GM21367 (cell line): ENCODE measurements at regions not wholly inside any gene's neighbourhood (a gene's known extent, or its start where the extent isn't known, plus 50 kb on each side); places are given as distances from the start of the nearest gene placed in this dataset.
A peak's percentile ranks its signal among the peaks of the same experiment; 100 is the strongest.

ENCODE experiments used
- ATAC-seq: cut with Tn5 transposase; IDR thresholded peaks from one replicate; pipeline ENCODE4 v1.9.1; 2021; ENCODE audit not compliant: unreplicated experiment

- no peak for ATAC-seq
These were observed 115.0 kb upstream of the INPP4B start for GRCh38 chr4:142960867-142961644.

- no peak for ATAC-seq
These were observed 115.8 kb upstream of the INPP4B start for GRCh38 chr4:142961866-142962265.

DNA sequence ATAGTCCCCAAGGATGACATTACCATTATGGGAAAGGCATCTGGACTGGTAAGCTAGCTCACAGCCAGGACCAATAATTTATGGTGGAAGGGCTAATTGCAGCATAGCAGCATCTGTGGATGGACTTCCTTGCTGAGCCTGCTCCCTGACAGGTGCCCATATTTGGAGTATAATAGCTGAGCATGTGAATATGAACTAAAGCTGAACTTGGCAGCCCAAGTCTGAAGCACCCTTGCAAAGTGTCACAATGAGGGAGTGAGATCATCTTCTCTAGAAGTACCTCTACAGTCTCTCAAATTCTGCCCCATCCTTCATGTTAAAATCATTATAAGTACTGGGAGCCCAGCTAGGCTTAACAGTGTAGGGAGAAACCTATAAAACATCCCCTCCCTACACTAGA, 128.2 kb upstream of the INPP4B start:
- no peak for ATAC-seq

DNA sequence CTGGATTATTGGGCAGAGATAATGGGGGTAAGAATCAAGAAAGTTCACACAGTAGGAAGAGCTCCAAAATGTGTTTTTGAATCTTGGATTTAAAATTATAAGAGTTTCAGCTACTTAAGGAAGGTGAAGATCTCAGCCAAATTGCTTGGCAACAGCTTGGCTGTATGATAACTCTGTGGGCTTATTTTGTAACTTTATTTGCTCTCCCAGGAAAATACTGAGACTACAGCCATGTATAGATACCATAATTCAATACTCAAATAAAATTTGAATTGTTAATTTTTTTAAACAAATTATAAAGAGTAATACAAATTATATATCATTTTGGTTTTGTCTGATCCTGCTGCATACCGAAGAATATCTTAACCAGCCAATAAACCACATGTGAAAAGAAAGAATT, 129.5 kb upstream of the INPP4B start:
- no peak for ATAC-seq

- no peak for ATAC-seq
These were observed 130.4 kb upstream of the INPP4B start for GRCh38 chr4:142976482-142976881.

- ATAC-seq, result no peak
These were observed 131.1 kb upstream of the INPP4B start for GRCh38 chr4:142977182-142977581.

- no peak for ATAC-seq
These were observed 137.0 kb upstream of the INPP4B start for GRCh38 chr4:142983065-142983464.

DNA sequence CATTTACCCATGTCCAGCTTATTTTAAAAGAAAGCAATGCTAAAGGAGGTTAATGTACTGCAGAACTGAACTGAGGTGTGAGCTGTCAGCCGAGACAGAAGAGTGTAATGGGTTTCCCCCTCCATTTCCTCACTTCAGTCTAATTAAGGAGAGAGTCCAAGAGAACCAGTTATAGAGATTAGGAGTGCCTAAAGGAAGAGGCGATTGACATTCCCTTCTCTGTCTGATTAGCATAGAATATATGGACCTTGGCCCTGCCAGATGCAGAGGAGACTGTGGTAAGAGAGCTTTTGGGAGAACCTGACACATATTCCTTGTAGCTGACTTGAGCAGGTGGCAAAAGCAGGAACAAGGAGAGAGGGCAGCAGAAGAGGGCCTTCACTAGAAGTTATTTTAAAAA, 137.5 kb upstream of the INPP4B start:
- no peak for ATAC-seq

GRCh38 chr4:142984871-142985585, 138.9 kb upstream of the INPP4B start:
- no peak for ATAC-seq

GRCh38 chr4:143016171-143016570, 168.5 kb upstream of the USP38 start:
- no peak for ATAC-seq

DNA sequence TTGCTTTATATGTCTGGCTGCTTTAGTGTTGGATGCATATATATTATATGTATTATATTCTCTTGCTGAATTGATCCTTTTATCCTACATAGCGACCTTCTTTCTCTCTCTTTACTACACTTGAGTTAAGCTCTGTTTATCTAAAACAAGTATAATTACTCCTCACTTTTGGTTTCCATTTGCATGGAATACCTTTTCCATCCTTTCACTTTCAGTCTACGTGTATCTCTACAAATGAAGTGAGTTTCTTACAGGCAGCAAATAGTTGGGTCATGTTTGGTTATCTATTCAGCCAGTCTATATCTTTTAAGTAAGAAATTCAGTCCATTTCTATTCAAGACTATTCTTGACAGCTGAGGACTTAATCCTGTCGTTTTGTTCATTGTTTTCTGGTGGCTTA, 167.5 kb upstream of the USP38 start:
- ATAC-seq, result no peak

- ATAC-seq, result no peak
These were observed 165.4 kb upstream of the USP38 start for GRCh38 chr4:143019351-143019750.

- peak; percentile 82 for ATAC-seq
These were observed 163.3 kb upstream of the USP38 start for GRCh38 chr4:143021384-143021783.

- ATAC-seq, result no peak
These were observed 161.3 kb upstream of the USP38 start for GRCh38 chr4:143023239-143023918.

DNA sequence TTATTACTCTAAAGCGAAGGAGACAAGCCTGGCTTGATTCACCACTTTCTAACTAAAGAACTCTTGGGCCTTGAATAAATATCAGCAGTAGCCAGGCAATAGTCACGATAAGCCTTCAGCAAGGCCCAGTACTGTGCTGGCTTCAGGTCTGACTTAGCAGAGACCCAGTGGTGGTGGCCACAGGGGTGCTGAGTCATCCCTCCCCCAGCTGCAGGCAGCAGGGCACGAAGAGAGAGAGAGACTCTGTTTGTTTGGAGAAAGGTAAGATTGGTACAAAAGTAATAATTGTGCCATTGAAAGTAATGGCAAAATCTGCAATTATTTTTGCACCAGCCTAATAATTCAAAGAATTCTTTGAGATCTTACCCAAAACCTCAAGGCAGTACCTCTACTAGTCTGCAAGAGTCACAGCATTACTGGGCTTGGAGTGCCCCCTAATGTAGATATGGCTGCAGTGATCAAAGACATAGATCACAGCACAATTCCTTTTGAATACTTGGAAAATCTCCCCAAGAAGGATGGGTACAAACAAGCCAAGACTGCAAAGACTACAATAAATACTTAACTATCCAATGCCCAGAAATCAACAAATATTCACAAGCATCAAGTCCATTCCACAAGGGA, 159.5 kb upstream of the USP38 start:
- ATAC-seq, result peak; percentile 33

DNA sequence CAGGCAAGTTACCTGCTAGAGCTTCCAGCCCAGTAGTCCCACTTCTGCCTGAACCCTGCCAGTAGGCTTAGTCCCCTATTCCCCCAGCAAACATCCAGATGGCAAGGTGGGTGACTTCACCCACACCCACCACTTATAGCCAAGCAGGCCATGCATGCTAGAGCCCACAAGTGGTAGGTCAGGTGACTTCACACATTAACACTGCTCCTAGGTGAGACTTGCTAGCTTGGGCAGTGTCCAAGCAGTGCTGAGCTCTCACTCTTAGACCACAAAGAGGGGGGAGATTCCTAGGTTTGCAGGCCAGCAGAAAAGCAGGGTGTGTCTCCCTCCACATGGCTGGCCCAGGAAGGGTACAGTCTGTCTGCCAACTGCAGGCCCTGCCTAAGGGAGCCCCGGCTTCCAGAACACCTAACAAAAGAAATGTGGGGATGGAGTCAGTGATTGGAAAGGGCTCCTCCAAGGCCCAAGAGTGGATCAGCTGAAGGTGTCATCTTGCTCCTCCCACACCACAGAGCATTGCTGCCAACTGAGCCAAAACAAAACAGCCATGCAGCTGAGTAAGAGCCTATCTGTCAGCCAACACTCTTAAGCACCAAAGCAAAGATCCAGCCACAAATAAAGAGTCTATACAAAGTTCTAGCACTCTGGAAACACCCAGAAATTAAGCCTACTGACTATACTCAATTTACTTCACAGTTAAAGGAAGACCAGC, 158.1 kb upstream of the USP38 start:
- no peak for ATAC-seq

DNA sequence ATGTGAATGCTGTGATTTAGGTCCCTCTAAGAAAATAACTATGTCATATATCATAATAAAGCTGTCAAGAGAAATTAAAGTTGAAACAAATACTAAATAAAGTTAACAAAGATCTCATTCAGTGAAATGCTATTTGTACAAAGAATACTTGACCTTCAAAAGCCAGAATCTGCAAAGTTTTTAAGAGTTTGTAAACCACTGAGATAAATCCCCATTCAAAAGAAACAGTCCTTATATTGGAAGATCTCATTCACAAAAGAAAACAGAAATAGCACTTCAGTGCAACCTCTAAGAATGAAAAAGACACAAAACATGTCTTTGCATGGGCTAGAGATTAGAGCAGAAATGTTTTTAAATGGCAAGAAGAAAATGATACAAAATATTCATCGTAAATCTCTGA, 149.1 kb upstream of the USP38 start:
- no peak for ATAC-seq

DNA sequence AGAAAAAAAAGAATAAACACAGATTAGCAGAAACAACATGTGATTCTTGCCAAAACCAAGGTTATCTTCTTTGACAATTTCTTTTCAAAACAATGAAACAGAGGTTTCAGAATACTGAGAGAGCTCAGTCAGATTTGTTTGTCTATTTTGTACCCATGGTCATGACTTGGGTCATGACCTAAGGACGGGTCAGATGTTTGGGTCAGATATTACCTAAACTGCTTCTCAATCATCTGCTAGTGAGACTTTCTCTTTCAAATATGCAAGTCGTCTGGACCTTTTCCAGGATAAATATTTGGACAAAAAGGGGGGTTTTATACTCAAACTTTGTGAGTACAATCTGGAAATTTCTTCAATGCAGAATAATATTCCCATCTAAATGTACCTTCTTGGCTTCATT, 148.3 kb upstream of the USP38 start:
- ATAC-seq, result no peak

GRCh38 chr4:143046454-143046853, 138.3 kb upstream of the USP38 start:
- no peak for ATAC-seq

DNA sequence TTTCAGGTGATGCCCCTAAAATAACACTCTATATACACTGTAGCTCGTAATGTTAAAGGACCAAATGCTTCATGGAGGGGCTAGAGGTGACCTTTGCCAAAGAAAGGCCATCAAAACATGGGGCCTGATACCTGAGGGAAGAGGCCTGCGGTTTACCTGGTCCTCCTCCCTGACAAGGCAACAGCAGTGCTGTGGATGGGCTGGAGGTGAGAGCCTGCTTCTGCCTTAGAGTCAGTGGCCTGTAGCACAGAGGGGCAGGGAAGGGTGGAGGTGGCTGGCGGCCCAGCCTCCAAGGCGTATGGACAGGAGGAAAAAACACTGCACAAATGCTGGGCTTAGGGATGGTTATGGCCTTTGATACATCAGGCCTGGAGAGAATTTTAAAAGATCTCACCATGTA, 137.8 kb upstream of the USP38 start:
- ATAC-seq, result no peak

- ATAC-seq, result no peak
These were observed 129.7 kb upstream of the USP38 start for GRCh38 chr4:143054971-143055370.
